Activated CD8-positive, alpha-beta memory T cell treated with anti-CD3 and anti-CD28 coated beads for 36 hours (primary cell): ENCODE measurements at regions not wholly inside any gene's neighbourhood (a gene's known extent, or its start where the extent isn't known, plus 50 kb on each side); places are given as distances from the start of the nearest gene placed in this dataset.
"Not testable (repeated sequence)": the region's sequence is repeated elsewhere in the genome, so short reads cannot be mapped to it uniquely, and the experiment has no call there.

Experiments
- CTCF ChIA-PET: fragments of 350-600 bp; sonication (Branson Sonifier 250); formaldehyde crosslinking; loops from one replicate; lab custom pipeline; 2021; ENCODE audit warnings: antibody characterized with exemption; lab: Charles Lee
- POLR2A ChIA-PET: fragments of 350-600 bp; sonication (Branson Sonifier 250); formaldehyde crosslinking; loops from one replicate; lab custom pipeline; 2021; ENCODE audit warnings: antibody characterized with exemption; lab: Charles Lee

GRCh38 chr5:1710091-1710490 lies 89.5 kb downstream of the MRPL36 start:
- POLR2A ChIA-PET, CTCF ChIA-PET: not testable (repeated sequence)

- CTCF ChIA-PET = no interaction called here
- POLR2A ChIA-PET = no interaction called here
These were observed 90.3 kb downstream of the MRPL36 start for GRCh38 chr5:1709171-1709803.

- ChIA-PET CTCF (no interaction called here), POLR2A (no interaction called here)
These were observed 91.0 kb downstream of the MRPL36 start for GRCh38 chr5:1708592-1709141.

- POLR2A ChIA-PET = no interaction called here
- CTCF ChIA-PET = no interaction called here
These were observed 92.2 kb downstream of the MRPL36 start for GRCh38 chr5:1707467-1707866.

- POLR2A ChIA-PET = no interaction called here
- CTCF ChIA-PET = interaction anchor here (0.6 kb wide), 1 partner anchor 43 kb away, joined by 3 read pairs; no protein-coding TSS in a partner anchor
These were observed 93.2 kb downstream of the MRPL36 start for GRCh38 chr5:1706428-1706827.

GRCh38 chr5:1706021-1706420 lies 93.6 kb downstream of the MRPL36 start:
- POLR2A ChIA-PET = no interaction called here
- CTCF ChIA-PET = no interaction called here

GRCh38 chr5:1704676-1705075 lies 95.0 kb downstream of the MRPL36 start:
- CTCF ChIA-PET = no interaction called here
- POLR2A ChIA-PET = no interaction called here

- ChIA-PET POLR2A (no interaction called here), CTCF (no interaction called here)
These were observed 95.4 kb downstream of the MRPL36 start for GRCh38 chr5:1704266-1704665.

- POLR2A ChIA-PET = no interaction called here
- CTCF ChIA-PET = no interaction called here
These were observed 96.1 kb downstream of the MRPL36 start for GRCh38 chr5:1703352-1704050.

- CTCF ChIA-PET = no interaction called here
- POLR2A ChIA-PET = no interaction called here
These were observed 97.3 kb downstream of the MRPL36 start for GRCh38 chr5:1702318-1702717.

GRCh38 chr5:1701884-1702283 lies 97.8 kb downstream of the MRPL36 start:
- CTCF ChIA-PET = no interaction called here
- POLR2A ChIA-PET = no interaction called here

GRCh38 chr5:1701216-1701864 lies 98.3 kb downstream of the MRPL36 start:
- ChIA-PET POLR2A (no interaction called here), CTCF (no interaction called here)

- ChIA-PET CTCF (no interaction called here), POLR2A (no interaction called here)
These were observed 100.2 kb downstream of the MRPL36 start for GRCh38 chr5:1699394-1699793.

GRCh38 chr5:1698589-1699316 lies 100.9 kb downstream of the MRPL36 start:
- ChIA-PET CTCF (no interaction called here), POLR2A (no interaction called here)

GRCh38 chr5:1692381-1692780 lies 107.3 kb downstream of the MRPL36 start:
- ChIA-PET CTCF (no interaction called here), POLR2A (no interaction called here)

GRCh38 chr5:1687301-1687970 lies 112.2 kb downstream of the MRPL36 start:
- CTCF ChIA-PET = no interaction called here

GRCh38 chr5:1686016-1686802 lies 113.4 kb downstream of the MRPL36 start:
- ChIA-PET CTCF (no interaction called here), POLR2A (no interaction called here)

More at GRCh38 chr5:1687301-1687970, 112.2 kb downstream of the MRPL36 start:
- POLR2A ChIA-PET = no interaction called here

GRCh38 chr5:1685066-1685465 lies 114.6 kb downstream of the MRPL36 start:
- CTCF ChIA-PET = no interaction called here
- POLR2A ChIA-PET = no interaction called here

- ChIA-PET POLR2A (no interaction called here), CTCF (no interaction called here)
These were observed 117.7 kb downstream of the MRPL36 start for GRCh38 chr5:1681955-1682354.
